Activated T-helper 1 cell treated with Interleukin-2 at 50 U/mL for 16 hours (primary cell): ENCODE measurements at regions not wholly inside any gene's neighbourhood (a gene's known extent, or its start where the extent isn't known, plus 50 kb on each side); places are given as distances from the start of the nearest gene placed in this dataset.
"Not testable (repeated sequence)": the region's sequence is repeated elsewhere in the genome, so short reads cannot be mapped to it uniquely, and the experiment has no call there.

Experiments used
- DNase-seq: peaks from one replicate; pipeline ENCODE4 v3.0.0-alpha.2; 2020; ENCODE audit warnings: low read depth

GRCh38 chr11:37171451-37171850 is 573.4 kb upstream of the RAG2 start:
- DNase-seq = no peak

DNA sequence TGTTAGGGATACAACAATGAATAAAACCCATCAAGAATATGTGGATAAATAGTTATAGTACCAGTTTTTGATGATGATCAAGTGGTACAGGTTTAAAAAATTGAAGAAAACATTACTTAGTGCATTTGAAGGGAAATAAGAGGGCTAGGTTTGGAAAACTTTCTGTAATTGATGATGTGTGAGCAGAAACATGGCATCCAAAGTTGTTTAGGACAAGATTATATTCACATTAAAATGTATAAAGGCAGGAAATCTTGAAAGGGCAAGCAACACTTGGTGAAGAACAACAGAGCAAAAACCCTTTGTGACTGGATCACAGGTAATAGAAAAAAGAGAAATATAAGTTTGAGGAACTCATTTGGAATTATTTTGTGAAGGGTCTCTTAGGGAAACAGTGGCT is 572.3 kb upstream of the RAG2 start:
- no peak for DNase-seq

- not testable (repeated sequence) for DNase-seq
These were observed 547.4 kb upstream of the RAG2 start for GRCh38 chr11:37145434-37145833.

DNA sequence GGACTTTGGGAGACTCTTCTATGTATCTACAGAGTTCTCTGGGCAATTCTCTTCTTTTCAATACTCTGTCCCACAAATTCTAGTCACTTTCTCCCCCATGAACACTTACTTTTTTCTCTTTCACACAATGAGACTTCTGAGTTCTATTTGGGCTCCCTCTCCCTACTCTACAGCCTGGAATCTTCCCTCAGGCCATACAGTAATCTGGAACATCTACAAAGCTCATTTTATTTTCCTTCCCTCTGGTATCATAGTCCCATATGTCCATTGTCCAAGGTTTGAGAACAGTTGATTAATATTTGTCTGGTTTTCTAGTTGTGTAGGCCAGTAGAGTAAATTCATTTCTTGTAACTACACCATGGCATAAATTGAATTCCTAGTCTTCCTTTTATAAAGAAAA is 544.6 kb upstream of the RAG2 start:
- DNase-seq = no peak

DNA sequence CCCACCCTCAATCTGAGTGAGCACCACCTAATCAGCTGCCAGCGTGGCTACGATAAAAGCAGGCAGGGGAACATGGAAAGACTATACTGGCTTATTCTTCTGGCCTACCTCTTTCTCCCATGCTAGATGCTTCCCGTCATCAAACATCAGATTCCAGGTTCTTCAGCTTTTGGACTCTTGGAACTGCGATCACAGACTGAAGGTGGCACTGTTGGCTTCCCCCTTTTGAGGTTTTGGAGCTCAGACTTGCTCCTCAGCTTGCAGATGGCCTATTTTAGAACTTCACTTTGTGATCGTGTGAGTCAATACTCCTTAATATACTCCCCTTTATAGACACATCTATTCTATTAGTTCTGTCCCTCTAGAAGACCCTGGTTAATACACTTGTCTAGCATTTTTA is 543.7 kb upstream of the RAG2 start:
- no peak for DNase-seq

- DNase-seq = not testable (repeated sequence)
These were observed 537.6 kb upstream of the RAG2 start for GRCh38 chr11:37135606-37136005.

- DNase-seq = no peak
These were observed 536.6 kb upstream of the RAG2 start for GRCh38 chr11:37134637-37135036.

- no peak for DNase-seq
These were observed 526.3 kb upstream of the RAG2 start for GRCh38 chr11:37124384-37124783.

GRCh38 chr11:37115963-37116362 is 517.9 kb upstream of the RAG2 start:
- no peak for DNase-seq

DNA sequence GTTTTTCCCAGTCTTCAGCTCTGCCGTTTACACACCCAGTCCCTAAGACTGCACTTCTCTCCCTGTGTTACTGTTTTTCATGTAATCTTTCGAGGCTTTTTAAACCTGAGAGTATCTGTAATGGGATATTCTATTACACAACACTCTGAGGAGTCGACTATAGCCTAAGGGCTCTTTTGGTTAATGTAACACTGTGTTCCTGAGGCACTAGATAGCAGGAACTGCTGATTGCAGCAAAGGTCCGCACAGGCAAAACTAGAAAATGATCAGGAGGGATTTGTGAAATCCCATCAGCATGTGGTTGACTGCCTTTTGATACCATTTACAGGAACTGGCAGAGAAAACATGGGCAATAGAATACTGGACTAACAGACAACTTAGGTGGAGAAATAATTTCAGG is 512.3 kb upstream of the RAG2 start:
- no peak for DNase-seq

GRCh38 chr11:37109286-37109585 is 511.2 kb upstream of the RAG2 start:
- DNase-seq = no peak

DNA sequence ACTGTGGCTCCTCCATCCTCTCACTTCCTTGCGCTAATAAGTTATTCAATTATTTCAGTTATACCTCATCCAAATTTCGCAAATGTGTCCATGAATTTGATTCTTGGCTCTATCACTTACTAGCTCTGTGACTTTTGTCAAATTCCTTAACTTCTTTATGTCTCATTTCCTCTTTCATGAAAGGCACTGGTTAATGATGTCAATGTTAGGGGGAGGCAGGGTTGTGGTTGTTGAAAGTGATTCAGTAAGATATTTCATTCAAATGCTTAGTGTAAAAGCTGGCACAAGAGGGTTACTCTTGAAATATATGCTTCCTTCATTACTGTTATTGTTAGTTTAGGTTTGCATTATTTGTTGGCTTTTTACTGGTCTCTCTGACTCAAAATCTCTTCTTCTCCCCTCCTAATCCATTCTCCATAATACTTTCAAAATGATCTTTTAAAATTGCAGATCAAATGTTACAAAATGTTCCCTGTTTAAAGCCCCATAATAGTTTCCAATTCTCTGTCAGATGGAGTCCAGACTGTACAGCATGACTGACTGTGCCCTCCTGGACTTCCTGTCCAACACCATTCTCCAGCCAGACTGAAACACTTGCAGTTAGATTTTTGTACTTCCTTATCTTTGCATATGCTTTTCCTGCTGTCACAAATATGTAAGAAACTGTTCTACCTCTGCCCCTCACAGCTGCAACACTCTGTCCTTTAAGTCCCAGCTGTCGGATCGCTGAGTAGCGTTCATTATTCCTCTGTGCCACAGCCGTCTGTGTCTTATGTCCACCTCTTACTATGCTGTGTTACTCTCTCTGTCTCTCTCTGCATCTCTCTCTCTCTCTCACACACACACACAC is 510.6 kb upstream of the RAG2 start:
- no peak for DNase-seq

DNA sequence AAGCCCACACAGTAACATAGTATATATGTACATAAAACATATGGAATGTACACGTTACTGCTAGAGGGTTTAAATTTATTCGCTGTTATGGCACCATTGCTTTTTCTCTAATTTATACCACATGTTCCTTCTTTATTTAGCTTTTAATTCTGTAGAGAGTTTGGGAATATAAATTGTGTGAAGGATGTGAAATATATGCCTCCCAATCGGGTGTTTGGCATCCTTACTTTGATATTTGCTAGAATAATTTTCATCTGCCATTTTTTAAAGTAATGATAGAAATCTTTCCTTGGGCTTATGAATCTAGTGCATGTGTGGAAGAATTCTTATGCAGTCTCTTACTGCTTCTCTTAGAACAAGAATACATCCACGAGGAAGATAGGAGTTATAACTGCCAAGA is 509.8 kb upstream of the RAG2 start:
- DNase-seq = no peak

DNA sequence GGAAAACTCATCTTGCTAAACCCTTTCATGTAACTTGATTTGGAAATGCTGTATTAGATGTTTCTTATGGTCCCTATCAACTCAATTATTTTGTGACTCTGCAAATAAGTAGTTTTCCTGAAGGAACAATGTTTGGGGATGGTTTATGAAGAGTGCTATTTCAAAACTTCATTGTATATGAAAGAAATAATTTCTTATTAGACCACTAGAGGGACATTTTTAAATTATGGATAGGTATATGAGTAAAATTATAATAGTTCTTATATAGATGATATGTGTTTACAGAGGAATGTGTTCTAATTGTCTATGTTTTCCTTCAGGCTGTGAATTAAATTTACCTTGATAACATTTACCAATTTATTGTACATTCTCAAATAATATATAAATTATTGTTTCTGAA is 509.4 kb upstream of the RAG2 start:
- no peak for DNase-seq

DNA sequence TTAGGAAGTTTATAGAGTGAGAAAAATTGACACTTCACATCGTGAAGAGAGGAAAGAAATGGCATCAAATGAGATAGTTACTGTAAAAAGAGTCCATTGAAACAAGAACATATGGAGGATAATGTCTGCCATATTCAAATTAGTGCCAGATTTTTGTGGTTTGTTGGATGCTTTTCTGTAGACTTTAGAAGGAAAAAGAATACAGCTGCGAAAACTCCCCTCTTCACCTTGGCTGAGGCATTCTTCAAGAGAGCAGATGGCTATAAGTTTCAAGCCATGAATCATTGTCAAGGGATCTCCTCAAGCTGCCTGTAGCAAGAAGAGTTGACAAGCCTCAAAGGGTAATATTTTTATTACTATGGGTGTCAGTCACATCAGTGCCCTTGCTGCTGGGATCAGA is 507.4 kb upstream of the RAG2 start:
- DNase-seq = no peak

DNA sequence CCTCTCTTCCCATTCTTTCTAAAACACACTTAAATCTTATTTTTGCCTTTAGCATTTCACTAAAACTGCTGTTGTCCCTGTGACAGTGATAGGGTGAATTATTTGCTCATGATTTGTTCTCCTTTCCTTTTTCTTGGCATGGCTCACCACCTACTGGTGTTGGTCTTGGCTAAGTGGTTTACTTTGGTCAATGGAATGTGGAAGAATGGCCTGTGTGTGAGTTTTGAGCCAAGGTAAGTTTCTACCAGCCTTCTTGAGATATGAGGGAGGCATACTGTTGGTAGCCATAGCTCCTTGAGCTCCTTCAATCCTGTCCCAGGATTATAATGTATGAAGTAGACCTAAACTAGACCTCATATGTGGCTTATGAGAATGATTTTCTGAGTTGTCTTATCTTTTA is 506.3 kb upstream of the RAG2 start:
- no peak for DNase-seq

GRCh38 chr11:37100008-37100407 is 502.0 kb upstream of the RAG2 start:
- no peak for DNase-seq

GRCh38 chr11:37092487-37092886 is 494.5 kb upstream of the RAG2 start:
- DNase-seq = no peak

GRCh38 chr11:37089439-37089838 is 491.4 kb upstream of the RAG2 start:
- no peak for DNase-seq

DNA sequence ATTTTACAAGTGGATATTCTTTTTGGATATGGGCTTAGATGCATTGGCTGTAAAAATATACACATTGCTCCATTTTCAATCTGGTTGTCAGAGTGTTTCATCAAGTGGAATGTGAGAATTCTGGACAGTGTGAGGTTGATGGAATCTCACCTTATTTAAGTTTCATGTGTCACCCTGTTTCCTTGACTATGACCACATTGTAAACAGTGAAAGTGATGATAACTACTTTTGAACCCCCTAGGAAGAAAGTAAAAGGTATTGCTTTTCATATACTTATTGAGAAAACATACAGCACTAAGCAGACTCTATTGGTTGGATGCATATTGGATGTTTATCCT is 490.5 kb upstream of the RAG2 start:
- DNase-seq = no peak

DNA sequence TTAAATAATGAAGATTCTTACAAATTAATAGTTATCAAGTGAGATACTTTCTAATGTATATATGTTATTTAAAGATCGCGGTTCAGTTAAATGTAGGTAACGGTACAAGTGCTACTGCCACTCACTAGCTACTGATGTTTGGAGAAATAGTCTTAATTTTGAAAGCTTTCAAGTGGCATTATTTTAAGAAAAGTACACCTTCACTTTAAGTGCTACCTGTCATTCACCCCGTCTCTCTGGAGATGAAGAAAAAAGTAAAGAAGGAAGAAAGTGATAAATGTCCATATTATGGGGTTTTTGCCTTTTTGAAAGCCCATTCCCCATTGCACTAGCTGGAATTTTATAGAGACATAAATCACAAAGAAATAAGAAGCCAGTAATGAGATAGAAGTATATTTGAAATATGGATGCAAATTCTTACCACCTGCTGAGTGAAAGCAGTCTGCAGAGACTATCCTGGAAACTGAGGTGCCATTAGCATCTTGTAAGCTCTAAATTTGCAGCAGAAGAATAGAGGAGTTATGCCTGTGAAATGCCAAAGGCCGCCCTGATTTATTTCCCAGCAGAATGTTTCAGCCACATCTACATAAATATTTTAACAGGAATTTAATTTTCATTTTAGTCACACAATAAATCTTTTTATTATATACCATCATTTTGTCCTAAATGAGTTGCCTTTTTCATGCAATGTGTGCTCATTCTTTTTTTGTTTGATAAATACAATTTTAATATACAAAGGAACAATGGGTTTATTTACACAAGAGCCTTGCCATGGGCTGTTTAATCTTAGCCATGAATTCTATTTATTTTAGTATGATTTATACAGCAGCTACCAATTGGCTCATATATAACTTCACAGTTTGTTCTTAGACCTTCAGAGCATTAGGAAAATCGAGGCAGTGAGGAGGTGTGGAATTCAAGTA is 489.9 kb upstream of the RAG2 start:
- DNase-seq = no peak

DNA sequence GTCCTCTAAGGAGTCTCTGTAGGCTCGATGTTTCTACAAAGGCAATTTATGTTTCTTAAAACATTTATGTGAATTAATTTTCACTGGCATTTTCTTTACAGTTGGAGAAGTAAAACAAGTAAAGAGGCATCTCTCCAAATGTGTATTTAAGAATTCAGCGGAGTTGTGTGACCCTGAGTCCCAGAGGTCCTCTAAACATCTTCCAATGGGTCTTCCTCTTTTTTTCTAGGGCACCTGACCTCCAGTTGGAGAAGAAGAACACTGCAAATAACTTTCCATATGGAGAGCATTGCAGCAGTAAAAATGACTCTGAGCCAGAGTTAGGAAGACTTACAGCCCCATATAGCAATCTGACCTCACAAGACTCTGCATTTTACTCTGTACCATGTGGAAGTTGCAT is 480.5 kb upstream of the RAG2 start:
- no peak for DNase-seq

- DNase-seq = no peak
These were observed 478.8 kb upstream of the RAG2 start for GRCh38 chr11:37076866-37077265.
